ENCODE measurements at regions not wholly inside any gene's neighbourhood (a gene's known extent, or its start where the extent isn't known, plus 50 kb on each side); places are given as distances from the start of the nearest gene placed in this dataset.

- no peak for DNase-seq (ENCODE audit: low read depth)
Measured at GRCh38 chr12:111110556-111110955, 190.2 kb upstream of the MYL2 start.

DNA sequence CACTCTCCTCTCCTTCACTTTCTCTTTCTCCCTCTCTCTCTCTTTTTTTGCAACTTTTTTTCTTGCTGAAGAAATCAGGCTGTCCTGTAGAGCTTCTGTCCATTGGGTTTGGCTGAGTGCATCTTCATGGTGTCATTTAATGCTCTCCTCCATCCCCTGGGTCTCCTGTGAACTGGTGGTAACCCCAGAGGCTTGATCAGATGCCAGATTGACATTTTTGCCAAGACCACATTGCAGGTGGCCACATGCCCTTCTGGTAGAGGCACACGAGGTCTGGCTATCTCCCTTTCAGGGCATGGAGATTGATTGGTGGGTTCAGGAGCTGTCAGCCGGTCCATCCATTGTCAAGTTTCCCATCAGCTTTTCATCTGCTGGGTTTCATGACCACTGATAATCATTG is 188.3 kb upstream of the MYL2 start:
- DNase-seq (ENCODE audit: low read depth), result no peak

DNA sequence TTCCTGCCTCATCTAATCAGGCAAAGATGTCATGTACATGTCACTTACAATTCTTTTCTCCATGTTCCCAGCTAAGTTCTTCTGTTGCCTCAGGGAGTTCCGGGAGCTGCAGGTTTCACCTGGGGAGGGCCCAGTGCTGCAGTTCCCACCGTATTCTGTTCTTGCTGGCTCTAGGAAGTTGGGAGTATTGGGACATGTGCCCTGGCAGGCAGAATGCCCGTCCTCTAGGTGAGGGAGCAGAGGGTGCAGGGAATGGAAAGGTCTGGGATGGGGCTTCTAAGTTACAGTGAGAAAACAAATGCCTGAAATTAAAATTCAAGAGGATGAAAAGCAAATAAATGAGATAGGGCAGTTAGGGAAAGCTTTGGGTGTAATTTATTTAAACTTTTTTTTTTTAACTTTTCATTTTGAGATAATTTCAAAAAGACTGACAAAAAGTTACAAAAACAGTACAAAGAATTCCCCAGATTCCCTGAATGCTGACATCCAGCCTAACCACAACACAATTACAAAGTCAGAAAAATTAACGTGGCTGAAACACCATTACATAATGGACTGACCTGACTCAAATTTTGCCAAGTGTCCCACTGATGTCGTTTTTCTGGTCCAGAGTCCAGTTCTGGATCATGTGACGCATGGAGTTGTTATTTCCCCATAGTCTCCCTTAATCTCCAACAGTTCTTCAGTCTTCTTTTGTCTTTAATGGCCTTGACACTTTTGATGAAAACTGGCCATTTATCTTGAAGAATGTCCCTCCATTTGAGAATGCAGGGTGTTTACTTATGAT is 187.2 kb upstream of the MYL2 start:
- no peak for DNase-seq (ENCODE audit: low read depth)

DNA sequence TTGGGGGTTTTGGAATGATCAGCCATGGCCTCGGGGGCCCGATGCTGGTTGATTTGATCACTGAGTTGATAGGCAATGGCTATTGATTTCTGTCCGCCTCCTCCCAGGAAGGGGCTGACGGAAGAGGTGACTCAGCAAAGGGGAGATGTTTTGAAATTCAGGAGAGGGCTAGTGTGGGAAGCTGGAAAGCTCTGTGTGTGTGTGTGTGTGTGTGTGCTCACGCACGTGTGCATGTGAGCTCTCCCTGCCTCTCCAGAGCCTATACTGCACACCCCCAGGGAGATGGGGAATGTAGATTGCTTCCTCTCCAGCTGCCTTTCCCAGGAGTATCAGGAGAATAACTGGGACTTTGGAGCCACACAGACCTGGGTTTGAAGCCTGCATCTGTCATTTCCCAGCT is 184.9 kb upstream of the MYL2 start:
- no peak for DNase-seq (ENCODE audit: low read depth)

GRCh38 chr12:111103583-111103982 is 183.2 kb upstream of the MYL2 start:
- DNase-seq (ENCODE audit: low read depth), result no peak

DNA sequence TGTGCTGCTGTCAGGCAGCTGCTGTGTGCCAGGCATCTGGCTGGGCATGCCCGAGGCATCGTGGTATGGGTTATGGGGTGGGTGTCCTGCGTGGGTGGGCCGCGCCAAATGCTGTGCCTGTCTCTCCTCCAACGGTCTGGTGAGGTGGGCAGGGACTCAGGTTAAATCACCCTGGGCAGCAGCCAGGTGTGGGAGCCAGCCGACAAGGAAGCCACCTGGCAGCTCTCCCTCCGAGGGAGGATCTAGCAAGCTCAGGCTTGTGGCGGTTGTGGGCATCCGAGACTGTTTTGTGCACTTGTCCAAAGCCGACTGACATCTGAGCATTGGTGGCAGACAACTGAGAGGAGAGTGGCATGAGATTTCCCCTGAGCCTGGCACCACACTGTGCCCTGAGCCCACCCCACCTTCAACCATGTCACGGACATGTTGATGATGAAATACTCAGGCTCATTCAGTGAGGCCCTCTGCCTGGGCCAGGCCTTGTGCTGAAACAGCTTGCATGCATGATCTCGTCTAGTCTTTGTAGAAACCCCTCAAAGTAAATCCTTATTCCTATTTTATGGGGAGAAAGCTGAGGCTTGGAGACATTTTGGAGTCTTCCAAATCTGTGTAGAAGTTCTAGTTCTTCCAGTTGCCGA is 181.8 kb upstream of the MYL2 start:
- DNase-seq (ENCODE audit: low read depth), result no peak

DNA sequence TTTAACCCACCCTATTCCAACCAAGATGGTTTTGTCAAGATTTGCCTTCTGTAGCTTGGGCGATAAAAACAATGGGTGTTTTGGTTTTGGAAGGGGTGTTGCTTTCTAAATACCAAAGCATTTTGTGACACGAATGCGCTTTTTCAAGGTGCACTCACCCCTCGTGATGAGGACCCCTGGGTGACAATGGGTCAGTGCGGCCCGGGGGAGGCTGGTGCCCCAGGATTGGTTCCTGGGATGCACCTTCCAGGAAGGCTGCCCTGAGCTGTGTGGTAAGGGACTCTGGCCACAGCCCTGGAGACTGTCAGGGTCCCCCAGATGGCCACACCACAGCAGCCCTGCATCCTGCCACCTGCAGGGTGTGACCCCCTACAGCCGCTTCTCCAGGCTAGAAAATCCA is 180.6 kb upstream of the MYL2 start:
- DNase-seq (ENCODE audit: low read depth), result no peak

DNA sequence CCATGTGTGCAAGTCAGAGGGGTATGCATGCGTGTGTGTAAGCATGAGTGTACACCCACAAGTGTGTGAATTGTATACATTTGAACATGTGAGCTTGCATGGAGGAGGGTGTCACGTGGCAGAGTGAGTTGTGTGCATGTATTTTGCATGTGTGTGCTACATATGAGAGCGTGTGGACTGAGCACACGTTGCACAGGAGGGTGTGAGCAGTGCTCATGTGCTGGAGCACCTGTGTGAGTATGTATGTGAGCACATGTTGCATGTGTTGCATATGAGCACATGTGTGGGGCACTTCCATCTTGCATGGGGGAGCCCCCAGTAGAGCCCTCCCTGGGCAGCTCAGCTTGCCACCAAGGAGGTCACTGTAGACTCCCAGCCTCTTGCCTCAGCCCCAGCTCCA is 180.2 kb upstream of the MYL2 start:
- no peak for DNase-seq (ENCODE audit: low read depth)

- no peak for DNase-seq (ENCODE audit: low read depth)
Measured at GRCh38 chr12:111100003-111100402, 179.6 kb upstream of the MYL2 start.

- DNase-seq (ENCODE audit: low read depth), result no peak
Measured at GRCh38 chr12:111099186-111099585, 178.8 kb upstream of the MYL2 start.

DNA sequence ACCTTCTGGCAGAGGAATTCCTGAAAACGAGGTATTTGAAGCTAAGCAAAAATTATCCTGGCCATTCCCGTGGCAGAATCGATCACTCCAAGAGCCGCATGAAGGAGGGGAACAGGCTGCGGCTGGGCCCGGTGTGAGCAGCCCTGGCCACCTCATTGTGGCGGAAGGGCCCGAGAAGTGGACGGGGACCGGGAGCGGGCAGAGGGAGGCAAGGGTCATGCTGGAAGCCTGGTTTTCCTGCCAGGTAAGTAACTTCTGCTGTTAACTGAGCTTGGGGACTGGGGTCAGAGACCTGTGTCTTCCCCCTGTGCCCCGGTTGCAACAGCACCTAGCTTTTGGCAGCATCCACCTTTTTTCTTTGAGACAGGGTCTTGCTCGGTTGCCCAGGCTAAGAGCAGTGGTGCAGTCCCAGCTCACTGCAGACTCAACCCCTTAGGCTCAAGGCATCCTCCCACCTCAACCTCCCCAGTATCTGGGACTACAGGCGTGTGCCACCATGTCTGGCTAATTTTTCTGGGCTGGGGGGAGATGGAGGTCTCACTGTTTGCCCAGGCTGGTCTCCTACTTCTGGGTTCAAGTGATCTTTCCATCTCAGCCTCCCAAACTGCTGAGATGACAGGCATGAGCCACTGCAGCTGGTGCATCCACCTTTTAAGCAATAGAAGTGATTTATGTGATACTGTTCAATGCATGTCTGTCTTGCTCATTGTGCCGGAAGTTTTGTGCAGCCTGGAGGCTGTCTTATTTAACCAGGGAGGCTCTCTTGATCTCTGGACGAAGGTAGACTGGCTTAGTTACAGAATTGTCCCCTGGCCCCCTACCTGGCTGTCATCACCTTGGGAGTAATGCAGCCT is 174.0 kb upstream of the MYL2 start:
- DNase-seq (ENCODE audit: low read depth), result no peak

GRCh38 chr12:111093428-111094142 is 173.2 kb upstream of the MYL2 start:
- DNase-seq (ENCODE audit: low read depth), result no peak

DNA sequence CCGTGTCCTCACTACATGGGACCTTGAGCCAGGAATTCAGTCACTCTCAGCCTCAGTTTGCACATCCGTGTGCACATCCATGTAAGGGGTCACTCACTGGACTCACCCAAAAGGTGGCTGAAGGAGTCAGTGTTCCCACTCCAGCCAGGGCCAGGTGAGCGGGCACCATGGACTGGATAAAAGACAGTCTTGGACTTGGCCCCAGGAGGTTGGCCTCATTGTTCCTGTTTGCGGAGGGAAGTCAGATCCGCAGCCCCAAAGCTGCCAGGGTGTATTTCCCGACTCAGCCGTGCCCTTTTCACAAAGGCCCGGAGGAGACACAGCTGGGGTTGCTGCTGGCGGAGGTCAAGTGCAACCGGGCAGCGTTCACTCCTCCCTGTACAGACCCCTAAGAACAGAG is 170.7 kb upstream of the MYL2 start:
- DNase-seq (ENCODE audit: low read depth), result no peak

DNA sequence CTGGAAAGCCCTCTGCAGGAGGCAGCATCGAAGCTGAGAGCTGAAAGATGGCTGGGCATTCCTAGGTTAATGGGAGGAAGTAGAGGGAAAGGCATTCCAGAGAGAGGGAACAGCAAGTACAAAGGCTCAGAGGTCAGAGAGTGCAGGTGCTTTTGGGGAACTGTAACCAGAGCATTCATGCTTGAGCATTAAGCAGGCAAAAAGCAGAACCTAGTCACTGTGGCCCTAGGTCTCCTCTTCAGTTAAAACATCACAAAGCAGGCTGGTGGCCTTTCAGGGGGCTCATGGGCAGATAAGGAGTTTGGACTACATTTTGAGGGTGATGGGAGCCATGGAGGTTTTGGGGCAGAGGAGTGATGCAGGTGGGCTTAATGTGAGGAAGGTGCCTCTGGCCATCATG is 169.2 kb upstream of the MYL2 start:
- DNase-seq (ENCODE audit: low read depth), result no peak

GRCh38 chr12:111088409-111088808 is 168.0 kb upstream of the MYL2 start:
- DNase-seq (ENCODE audit: low read depth), result no peak

- no peak for DNase-seq (ENCODE audit: low read depth)
Measured at GRCh38 chr12:111086947-111087700, 166.7 kb upstream of the MYL2 start.

GRCh38 chr12:111085096-111085495 is 164.7 kb upstream of the MYL2 start:
- DNase-seq (ENCODE audit: low read depth), result no peak

DNA sequence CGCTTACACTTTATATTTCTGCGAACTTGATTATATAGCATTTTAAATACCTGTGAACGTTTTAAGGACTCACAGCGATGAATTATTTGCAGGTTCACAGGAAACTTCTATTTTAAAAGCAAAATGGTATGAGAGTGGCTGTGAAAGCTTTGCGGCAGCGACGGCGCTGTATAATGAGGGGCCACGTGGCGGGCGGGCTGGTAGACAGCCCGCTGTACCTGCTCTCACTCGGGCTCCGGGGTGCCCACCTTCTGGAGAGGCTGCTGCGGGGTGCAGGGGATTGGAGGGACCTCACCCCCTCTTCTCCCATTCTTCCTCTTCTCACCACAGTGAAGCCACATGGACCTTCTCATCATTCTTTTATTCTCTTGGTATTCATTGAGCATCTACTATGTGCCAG is 164.2 kb upstream of the MYL2 start:
- DNase-seq (ENCODE audit: low read depth), result no peak

GRCh38 chr12:111084158-111084557 is 163.8 kb upstream of the MYL2 start:
- DNase-seq (ENCODE audit: low read depth), result no peak

DNA sequence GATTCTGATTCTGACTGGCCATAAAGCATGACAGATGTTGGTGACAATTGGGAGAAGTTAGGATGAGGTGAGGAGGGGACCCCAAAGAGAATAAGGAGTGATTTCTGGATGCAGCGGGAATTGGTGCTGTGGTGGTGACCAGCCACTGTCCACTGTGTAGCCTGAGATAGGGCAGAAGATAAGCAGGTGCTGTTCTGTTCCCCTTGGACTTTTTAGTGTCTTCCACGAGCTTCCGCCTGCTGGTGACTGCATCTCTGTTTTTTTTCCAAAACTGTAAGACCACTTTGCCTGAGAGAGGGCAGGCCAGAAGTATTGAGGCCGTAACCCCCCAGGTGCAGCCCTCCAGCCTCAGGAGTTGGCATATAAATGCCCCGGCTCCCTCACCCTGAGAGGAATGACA is 161.2 kb upstream of the MYL2 start:
- DNase-seq (ENCODE audit: low read depth), result no peak

DNA sequence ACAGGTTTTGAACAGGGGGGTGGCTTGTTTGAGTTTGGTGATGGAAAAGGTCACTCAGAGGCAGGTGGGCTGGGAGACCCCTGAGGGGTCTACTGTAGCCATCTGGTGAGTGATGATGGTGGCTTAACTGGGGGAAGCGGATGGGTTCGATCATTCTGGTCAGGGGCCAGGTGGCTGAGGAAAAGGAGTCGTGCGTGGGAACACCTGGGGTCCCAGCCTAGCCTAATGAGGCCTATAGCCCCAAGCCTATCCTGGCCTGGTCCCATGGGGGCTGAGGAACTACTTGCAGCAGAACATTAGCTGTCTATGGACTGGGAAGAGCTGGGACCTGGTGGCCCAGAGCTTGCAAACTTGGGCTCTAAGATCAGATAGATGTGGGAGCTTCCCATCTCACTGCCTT is 158.4 kb upstream of the MYL2 start:
- no peak for DNase-seq (ENCODE audit: low read depth)
